ENCODE measurements at regions not wholly inside any gene's neighbourhood (a gene's known extent, or its start where the extent isn't known, plus 50 kb on each side); places are given as distances from the start of the nearest gene placed in this dataset.

DNA sequence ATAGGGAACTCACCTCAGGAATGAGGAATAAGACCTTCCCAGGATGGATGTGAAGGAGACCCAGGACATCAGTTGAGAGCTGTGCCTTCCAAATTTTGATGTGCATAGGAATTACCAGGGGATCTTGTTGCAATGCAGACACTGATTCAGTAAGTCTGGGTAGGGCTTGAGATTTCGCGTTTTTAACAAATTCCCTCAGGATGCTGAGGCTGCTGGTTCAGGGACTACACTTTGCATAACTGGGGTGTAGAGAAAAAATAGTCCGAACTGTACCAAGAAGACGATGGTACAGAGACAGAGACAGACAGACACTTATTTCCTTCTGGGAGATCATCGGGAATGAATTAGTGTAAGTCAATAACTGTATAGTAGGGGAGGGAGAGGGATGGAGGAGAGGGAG lies 82.3 kb upstream of the FREM1 start:
- TF ChIP-seq, protein P1, sequence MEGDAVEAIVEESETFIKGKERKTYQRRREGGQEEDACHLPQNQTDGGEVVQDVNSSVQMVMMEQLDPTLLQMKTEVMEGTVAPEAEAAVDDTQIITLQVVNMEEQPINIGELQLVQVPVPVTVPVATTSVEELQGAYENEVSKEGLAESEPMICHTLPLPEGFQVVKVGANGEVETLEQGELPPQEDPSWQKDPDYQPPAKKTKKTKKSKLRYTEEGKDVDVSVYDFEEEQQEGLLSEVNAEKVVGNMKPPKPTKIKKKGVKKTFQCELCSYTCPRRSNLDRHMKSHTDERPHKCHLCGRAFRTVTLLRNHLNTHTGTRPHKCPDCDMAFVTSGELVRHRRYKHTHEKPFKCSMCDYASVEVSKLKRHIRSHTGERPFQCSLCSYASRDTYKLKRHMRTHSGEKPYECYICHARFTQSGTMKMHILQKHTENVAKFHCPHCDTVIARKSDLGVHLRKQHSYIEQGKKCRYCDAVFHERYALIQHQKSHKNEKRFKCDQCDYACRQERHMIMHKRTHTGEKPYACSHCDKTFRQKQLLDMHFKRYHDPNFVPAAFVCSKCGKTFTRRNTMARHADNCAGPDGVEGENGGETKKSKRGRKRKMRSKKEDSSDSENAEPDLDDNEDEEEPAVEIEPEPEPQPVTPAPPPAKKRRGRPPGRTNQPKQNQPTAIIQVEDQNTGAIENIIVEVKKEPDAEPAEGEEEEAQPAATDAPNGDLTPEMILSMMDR (IDR thresholded peaks at IDR 0.05): no peak
- TF ChIP-seq JUND (IDR thresholded peaks at IDR 0.05) (no peak), GABPA (IDR thresholded peaks at IDR 0.05; ENCODE audit: low read depth) (no peak), TEAD4 (IDR thresholded peaks at IDR 0.05; ENCODE audit: borderline replicate concordance, insufficient read depth) (no peak), SMC3 (IDR thresholded peaks at IDR 0.05; ENCODE audit: low read depth, low read length) (no peak), RCOR1 (IDR thresholded peaks at IDR 0.05; ENCODE audit: low read length) (no peak), RAD21 (IDR thresholded peaks at IDR 0.05; ENCODE audit: low read length) (0 out of 2 replicates have a peak, but pooled peaks have one; percentile 1), NRF1 (IDR thresholded peaks at IDR 0.05; ENCODE audit: low read depth, low read length) (no peak), EZH2phosphoT487 (IDR thresholded peaks at IDR 0.05; ENCODE audit: borderline replicate concordance, low read depth) (no peak), NFIC (IDR thresholded peaks at IDR 0.05; ENCODE audit: borderline replicate concordance) (no peak), EP300 (IDR thresholded peaks at IDR 0.05; ENCODE audit: borderline replicate concordance in 1 of 2, low read depth in 1 of 2, low read length in 1 of 2) (no peak)
- TF ChIP-seq, protein P2, sequence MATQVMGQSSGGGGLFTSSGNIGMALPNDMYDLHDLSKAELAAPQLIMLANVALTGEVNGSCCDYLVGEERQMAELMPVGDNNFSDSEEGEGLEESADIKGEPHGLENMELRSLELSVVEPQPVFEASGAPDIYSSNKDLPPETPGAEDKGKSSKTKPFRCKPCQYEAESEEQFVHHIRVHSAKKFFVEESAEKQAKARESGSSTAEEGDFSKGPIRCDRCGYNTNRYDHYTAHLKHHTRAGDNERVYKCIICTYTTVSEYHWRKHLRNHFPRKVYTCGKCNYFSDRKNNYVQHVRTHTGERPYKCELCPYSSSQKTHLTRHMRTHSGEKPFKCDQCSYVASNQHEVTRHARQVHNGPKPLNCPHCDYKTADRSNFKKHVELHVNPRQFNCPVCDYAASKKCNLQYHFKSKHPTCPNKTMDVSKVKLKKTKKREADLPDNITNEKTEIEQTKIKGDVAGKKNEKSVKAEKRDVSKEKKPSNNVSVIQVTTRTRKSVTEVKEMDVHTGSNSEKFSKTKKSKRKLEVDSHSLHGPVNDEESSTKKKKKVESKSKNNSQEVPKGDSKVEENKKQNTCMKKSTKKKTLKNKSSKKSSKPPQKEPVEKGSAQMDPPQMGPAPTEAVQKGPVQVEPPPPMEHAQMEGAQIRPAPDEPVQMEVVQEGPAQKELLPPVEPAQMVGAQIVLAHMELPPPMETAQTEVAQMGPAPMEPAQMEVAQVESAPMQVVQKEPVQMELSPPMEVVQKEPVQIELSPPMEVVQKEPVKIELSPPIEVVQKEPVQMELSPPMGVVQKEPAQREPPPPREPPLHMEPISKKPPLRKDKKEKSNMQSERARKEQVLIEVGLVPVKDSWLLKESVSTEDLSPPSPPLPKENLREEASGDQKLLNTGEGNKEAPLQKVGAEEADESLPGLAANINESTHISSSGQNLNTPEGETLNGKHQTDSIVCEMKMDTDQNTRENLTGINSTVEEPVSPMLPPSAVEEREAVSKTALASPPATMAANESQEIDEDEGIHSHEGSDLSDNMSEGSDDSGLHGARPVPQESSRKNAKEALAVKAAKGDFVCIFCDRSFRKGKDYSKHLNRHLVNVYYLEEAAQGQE (IDR thresholded peaks at IDR 0.05; ENCODE audit: low read depth, low read length): no peak
- TF ChIP-seq, protein P3, sequence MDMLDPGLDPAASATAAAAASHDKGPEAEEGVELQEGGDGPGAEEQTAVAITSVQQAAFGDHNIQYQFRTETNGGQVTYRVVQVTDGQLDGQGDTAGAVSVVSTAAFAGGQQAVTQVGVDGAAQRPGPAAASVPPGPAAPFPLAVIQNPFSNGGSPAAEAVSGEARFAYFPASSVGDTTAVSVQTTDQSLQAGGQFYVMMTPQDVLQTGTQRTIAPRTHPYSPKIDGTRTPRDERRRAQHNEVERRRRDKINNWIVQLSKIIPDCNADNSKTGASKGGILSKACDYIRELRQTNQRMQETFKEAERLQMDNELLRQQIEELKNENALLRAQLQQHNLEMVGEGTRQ (IDR thresholded peaks at IDR 0.05; ENCODE audit: borderline replicate concordance, low read depth, low read length): no peak
- TF ChIP-seq, protein P4, sequence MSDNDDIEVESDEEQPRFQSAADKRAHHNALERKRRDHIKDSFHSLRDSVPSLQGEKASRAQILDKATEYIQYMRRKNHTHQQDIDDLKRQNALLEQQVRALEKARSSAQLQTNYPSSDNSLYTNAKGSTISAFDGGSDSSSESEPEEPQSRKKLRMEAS (IDR thresholded peaks at IDR 0.05; ENCODE audit: low read depth): no peak

Measured in SK-N-SH (cell line).